ENCODE measurements at regions not wholly inside any gene's neighbourhood (a gene's known extent, or its start where the extent isn't known, plus 50 kb on each side); places are given as distances from the start of the nearest gene placed in this dataset.

- H3K4me1 ChIP-seq (ENCODE audit: control insufficient read depth in 1 of 2, insufficient read depth in 2 of 2, low read length in 2 of 2): peaks cover 44 to 55% of the 10 kb centered on the region in 2 donors
- no peaks in the 10 kb centered on the region for H3K27me3 ChIP-seq (ENCODE audit: control insufficient read depth in 1 of 2, insufficient read depth in 2 of 2, low read length in 2 of 2)
- no peaks in the 10 kb centered on the region for H3K36me3 ChIP-seq (ENCODE audit: control insufficient read depth in 1 of 2, insufficient read depth in 2 of 2, low read length in 2 of 2)
- H3K4me3 ChIP-seq (ENCODE audit: low read depth in 1 of 2, low read length in 2 of 2): no peak overlapping the region
- no peak overlapping the region for H3K27ac ChIP-seq (ENCODE audit: low read depth, low read length)
- H3K9me3 ChIP-seq (ENCODE audit: control insufficient read depth in 1 of 2, low read length in 2 of 2): no peaks in the 10 kb centered on the region
- no peak overlapping the region for H3K9ac ChIP-seq (ENCODE audit: low read depth in 1 of 2, low read length in 2 of 2)
These were observed 110.7 kb downstream of the RPL27A start for GRCh38 chr11:8793114-8793777.

GRCh38 chr11:8794126-8794525, 111.5 kb downstream of the RPL27A start:
- Histone ChIP-seq H3K9ac (ENCODE audit: low read depth in 1 of 2, low read length in 2 of 2) (peak overlapping the region; percentile 35 to 43), H3K27me3 (ENCODE audit: control insufficient read depth in 1 of 2, insufficient read depth in 2 of 2, low read length in 2 of 2) (no peaks in the 10 kb centered on the region), H3K4me3 (ENCODE audit: low read depth in 1 of 2, low read length in 2 of 2) (peak overlapping the region; percentile 25 to 48), H3K36me3 (ENCODE audit: control insufficient read depth in 1 of 2, insufficient read depth in 2 of 2, low read length in 2 of 2) (no peaks in the 10 kb centered on the region), H3K27ac (ENCODE audit: low read depth, low read length) (peak overlapping the region; percentile 17), H3K4me1 (ENCODE audit: control insufficient read depth in 1 of 2, insufficient read depth in 2 of 2, low read length in 2 of 2) (peaks cover 44 to 47% of the 10 kb centered on the region in 2 donors), H3K9me3 (ENCODE audit: control insufficient read depth in 1 of 2, low read length in 2 of 2) (no peaks in the 10 kb centered on the region)

GRCh38 chr11:8794677-8795103, 112.1 kb downstream of the RPL27A start:
- peaks cover 42 to 43% of the 10 kb centered on the region in 2 donors for H3K4me1 ChIP-seq (ENCODE audit: control insufficient read depth in 1 of 2, insufficient read depth in 2 of 2, low read length in 2 of 2)
- no peaks in the 10 kb centered on the region for H3K9me3 ChIP-seq (ENCODE audit: control insufficient read depth in 1 of 2, low read length in 2 of 2)
- H3K27me3 ChIP-seq (ENCODE audit: control insufficient read depth in 1 of 2, insufficient read depth in 2 of 2, low read length in 2 of 2): no peaks in the 10 kb centered on the region
- H3K27ac ChIP-seq (ENCODE audit: low read depth, low read length): no peak overlapping the region
- H3K9ac ChIP-seq (ENCODE audit: low read depth in 1 of 2, low read length in 2 of 2): peak overlapping the region in 1 of 2 donors; percentile 35
- no peaks in the 10 kb centered on the region for H3K36me3 ChIP-seq (ENCODE audit: control insufficient read depth in 1 of 2, insufficient read depth in 2 of 2, low read length in 2 of 2)
- peak overlapping the region; percentile 25 to 48 for H3K4me3 ChIP-seq (ENCODE audit: low read depth in 1 of 2, low read length in 2 of 2)

GRCh38 chr11:8796941-8797340, 114.0 kb upstream of the AKIP1 start:
- Histone ChIP-seq H3K27ac (ENCODE audit: low read depth, low read length) (no peak overlapping the region), H3K4me3 (ENCODE audit: low read depth in 1 of 2, low read length in 2 of 2) (no peak overlapping the region), H3K27me3 (ENCODE audit: control insufficient read depth in 1 of 2, insufficient read depth in 2 of 2, low read length in 2 of 2) (no peaks in the 10 kb centered on the region), H3K4me1 (ENCODE audit: control insufficient read depth in 1 of 2, insufficient read depth in 2 of 2, low read length in 2 of 2) (peaks cover 26% of the 10 kb centered on the region in 2 donors), H3K9ac (ENCODE audit: low read depth in 1 of 2, low read length in 2 of 2) (no peak overlapping the region), H3K9me3 (ENCODE audit: control insufficient read depth in 1 of 2, low read length in 2 of 2) (no peaks in the 10 kb centered on the region), H3K36me3 (ENCODE audit: control insufficient read depth in 1 of 2, insufficient read depth in 2 of 2, low read length in 2 of 2) (no peaks in the 10 kb centered on the region)

GRCh38 chr11:8799273-8799672, 111.7 kb upstream of the AKIP1 start:
- Histone ChIP-seq H3K4me3 (ENCODE audit: low read depth in 1 of 2, low read length in 2 of 2) (no peak overlapping the region), H3K9me3 (ENCODE audit: control insufficient read depth in 1 of 2, low read length in 2 of 2) (no peaks in the 10 kb centered on the region), H3K27me3 (ENCODE audit: control insufficient read depth in 1 of 2, insufficient read depth in 2 of 2, low read length in 2 of 2) (no peaks in the 10 kb centered on the region), H3K36me3 (ENCODE audit: control insufficient read depth in 1 of 2, insufficient read depth in 2 of 2, low read length in 2 of 2) (no peaks in the 10 kb centered on the region), H3K9ac (ENCODE audit: low read depth in 1 of 2, low read length in 2 of 2) (no peak overlapping the region), H3K27ac (ENCODE audit: low read depth, low read length) (no peak overlapping the region), H3K4me1 (ENCODE audit: control insufficient read depth in 1 of 2, insufficient read depth in 2 of 2, low read length in 2 of 2) (peaks cover 13 to 18% of the 10 kb centered on the region in 2 donors)

GRCh38 chr11:8800520-8801110, 110.4 kb upstream of the AKIP1 start:
- Histone ChIP-seq H3K9me3 (ENCODE audit: control insufficient read depth in 1 of 2, low read length in 2 of 2) (no peaks in the 10 kb centered on the region), H3K4me1 (ENCODE audit: control insufficient read depth in 1 of 2, insufficient read depth in 2 of 2, low read length in 2 of 2) (peaks cover 5 to 14% of the 10 kb centered on the region in 2 donors), H3K36me3 (ENCODE audit: control insufficient read depth in 1 of 2, insufficient read depth in 2 of 2, low read length in 2 of 2) (no peaks in the 10 kb centered on the region), H3K9ac (ENCODE audit: low read depth in 1 of 2, low read length in 2 of 2) (no peak overlapping the region), H3K4me3 (ENCODE audit: low read depth in 1 of 2, low read length in 2 of 2) (no peak overlapping the region), H3K27ac (ENCODE audit: low read depth, low read length) (no peak overlapping the region), H3K27me3 (ENCODE audit: control insufficient read depth in 1 of 2, insufficient read depth in 2 of 2, low read length in 2 of 2) (no peaks in the 10 kb centered on the region)

- Histone ChIP-seq H3K9ac (ENCODE audit: low read depth in 1 of 2, low read length in 2 of 2) (no peak overlapping the region), H3K36me3 (ENCODE audit: control insufficient read depth in 1 of 2, insufficient read depth in 2 of 2, low read length in 2 of 2) (no peaks in the 10 kb centered on the region), H3K27ac (ENCODE audit: low read depth, low read length) (no peak overlapping the region), H3K4me1 (ENCODE audit: control insufficient read depth in 1 of 2, insufficient read depth in 2 of 2, low read length in 2 of 2) (peaks cover 6 to 19% of the 10 kb centered on the region in 2 donors), H3K4me3 (ENCODE audit: low read depth in 1 of 2, low read length in 2 of 2) (no peak overlapping the region), H3K27me3 (ENCODE audit: control insufficient read depth in 1 of 2, insufficient read depth in 2 of 2, low read length in 2 of 2) (no peaks in the 10 kb centered on the region), H3K9me3 (ENCODE audit: control insufficient read depth in 1 of 2, low read length in 2 of 2) (no peaks in the 10 kb centered on the region)
These were observed 109.9 kb upstream of the AKIP1 start for GRCh38 chr11:8801121-8801520.

- no peak overlapping the region for H3K27ac ChIP-seq (ENCODE audit: low read depth, low read length)
- no peaks in the 10 kb centered on the region for H3K27me3 ChIP-seq (ENCODE audit: control insufficient read depth in 1 of 2, insufficient read depth in 2 of 2, low read length in 2 of 2)
- H3K9ac ChIP-seq (ENCODE audit: low read depth in 1 of 2, low read length in 2 of 2): no peak overlapping the region
- H3K9me3 ChIP-seq (ENCODE audit: control insufficient read depth in 1 of 2, low read length in 2 of 2): no peaks in the 10 kb centered on the region
- no peak overlapping the region for H3K4me3 ChIP-seq (ENCODE audit: low read depth in 1 of 2, low read length in 2 of 2)
- no peaks in the 10 kb centered on the region for H3K36me3 ChIP-seq (ENCODE audit: control insufficient read depth in 1 of 2, insufficient read depth in 2 of 2, low read length in 2 of 2)
- H3K4me1 ChIP-seq (ENCODE audit: control insufficient read depth in 1 of 2, insufficient read depth in 2 of 2, low read length in 2 of 2): peaks cover 17 to 25% of the 10 kb centered on the region in 2 donors
These were observed 108.7 kb upstream of the AKIP1 start for GRCh38 chr11:8802251-8802650.

- Histone ChIP-seq H3K4me1 (ENCODE audit: control insufficient read depth in 1 of 2, insufficient read depth in 2 of 2, low read length in 2 of 2) (peaks cover 33 to 42% of the 10 kb centered on the region in 2 donors), H3K9me3 (ENCODE audit: control insufficient read depth in 1 of 2, low read length in 2 of 2) (no peaks in the 10 kb centered on the region), H3K27me3 (ENCODE audit: control insufficient read depth in 1 of 2, insufficient read depth in 2 of 2, low read length in 2 of 2) (no peaks in the 10 kb centered on the region), H3K27ac (ENCODE audit: low read depth, low read length) (no peak overlapping the region), H3K4me3 (ENCODE audit: low read depth in 1 of 2, low read length in 2 of 2) (no peak overlapping the region), H3K9ac (ENCODE audit: low read depth in 1 of 2, low read length in 2 of 2) (no peak overlapping the region), H3K36me3 (ENCODE audit: control insufficient read depth in 1 of 2, insufficient read depth in 2 of 2, low read length in 2 of 2) (no peaks in the 10 kb centered on the region)
These were observed 107.0 kb upstream of the AKIP1 start for GRCh38 chr11:8803973-8804372.

- H3K27me3 ChIP-seq (ENCODE audit: control insufficient read depth in 1 of 2, insufficient read depth in 2 of 2, low read length in 2 of 2): no peaks in the 10 kb centered on the region
- peaks cover 40 to 48% of the 10 kb centered on the region in 2 donors for H3K4me1 ChIP-seq (ENCODE audit: control insufficient read depth in 1 of 2, insufficient read depth in 2 of 2, low read length in 2 of 2)
- no peak overlapping the region for H3K27ac ChIP-seq (ENCODE audit: low read depth, low read length)
- no peaks in the 10 kb centered on the region for H3K9me3 ChIP-seq (ENCODE audit: control insufficient read depth in 1 of 2, low read length in 2 of 2)
- no peaks in the 10 kb centered on the region for H3K36me3 ChIP-seq (ENCODE audit: control insufficient read depth in 1 of 2, insufficient read depth in 2 of 2, low read length in 2 of 2)
- H3K9ac ChIP-seq (ENCODE audit: low read depth in 1 of 2, low read length in 2 of 2): no peak overlapping the region
- no peak overlapping the region for H3K4me3 ChIP-seq (ENCODE audit: low read depth in 1 of 2, low read length in 2 of 2)
These were observed 105.7 kb upstream of the AKIP1 start for GRCh38 chr11:8805296-8805695.

Data from duodenal mucosa (tissue), 2 donors.